ENCODE measurements at regions not wholly inside any gene's neighbourhood (a gene's known extent, or its start where the extent isn't known, plus 50 kb on each side); places are given as distances from the start of the nearest gene placed in this dataset.
"Not testable (repeated sequence)": the region's sequence is repeated elsewhere in the genome, so short reads cannot be mapped to it uniquely, and the experiment has no call there.

DNA sequence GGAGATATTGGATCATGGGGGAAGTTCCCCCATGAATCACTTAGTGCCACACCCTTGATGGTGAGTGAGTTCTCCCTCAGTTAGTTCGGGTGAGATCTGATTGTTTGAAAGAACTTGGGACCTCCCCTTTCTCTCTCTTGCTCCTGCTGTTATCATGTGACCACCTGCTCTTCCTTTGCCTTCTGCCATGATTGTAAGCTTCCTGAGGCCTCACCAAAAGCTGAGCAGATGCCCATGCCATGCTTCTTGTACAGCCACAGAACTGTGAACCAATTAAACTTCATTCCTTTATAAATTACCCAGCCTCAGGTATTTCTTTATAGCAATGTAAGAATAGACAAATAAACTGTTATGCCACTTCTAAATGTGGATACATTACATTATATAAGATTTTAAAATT, 686.7 kb upstream of the MARCKS start:
- no peak for DNase-seq

DNA sequence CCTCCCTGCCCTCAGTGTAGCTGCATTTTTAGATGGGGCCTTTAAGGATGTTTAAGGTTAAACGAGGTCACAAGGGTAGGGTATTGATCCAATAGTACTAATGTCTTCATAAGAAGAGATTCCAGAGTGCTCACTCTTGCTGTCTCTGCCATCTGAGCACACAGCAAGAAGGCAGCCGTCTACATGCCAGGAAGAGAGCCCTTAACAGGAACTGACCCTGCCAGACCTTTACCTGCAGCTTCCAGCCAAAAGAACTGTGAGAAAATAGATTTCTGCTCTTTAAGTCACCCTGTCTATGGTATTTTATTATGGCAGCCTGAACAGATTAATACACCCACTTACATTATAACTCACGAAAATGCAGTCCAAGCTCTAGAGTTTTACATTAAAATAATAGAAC, 685.3 kb upstream of the MARCKS start:
- no peak for DNase-seq

DNA sequence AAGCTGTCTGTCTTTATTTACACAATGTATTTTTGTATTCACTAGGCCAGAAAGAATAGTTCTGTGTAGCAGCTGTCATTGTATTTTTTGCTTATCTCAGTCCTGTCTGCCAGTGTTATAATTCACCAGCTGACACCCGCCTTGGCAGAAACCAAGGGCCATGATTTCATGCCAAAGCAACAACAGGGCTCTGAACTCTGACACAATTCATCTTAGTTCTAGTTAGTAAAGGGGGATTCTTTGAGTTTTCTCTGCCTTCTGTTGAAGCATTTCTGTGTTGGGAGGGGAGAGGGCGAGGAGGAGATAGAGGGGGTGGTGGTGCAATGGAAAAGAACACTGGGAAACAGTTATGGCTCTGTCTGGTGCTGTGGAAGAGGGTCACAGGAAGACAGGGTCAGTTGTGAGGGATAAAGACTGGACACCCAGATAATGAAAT, 684.6 kb upstream of the MARCKS start:
- no peak for DNase-seq

DNA sequence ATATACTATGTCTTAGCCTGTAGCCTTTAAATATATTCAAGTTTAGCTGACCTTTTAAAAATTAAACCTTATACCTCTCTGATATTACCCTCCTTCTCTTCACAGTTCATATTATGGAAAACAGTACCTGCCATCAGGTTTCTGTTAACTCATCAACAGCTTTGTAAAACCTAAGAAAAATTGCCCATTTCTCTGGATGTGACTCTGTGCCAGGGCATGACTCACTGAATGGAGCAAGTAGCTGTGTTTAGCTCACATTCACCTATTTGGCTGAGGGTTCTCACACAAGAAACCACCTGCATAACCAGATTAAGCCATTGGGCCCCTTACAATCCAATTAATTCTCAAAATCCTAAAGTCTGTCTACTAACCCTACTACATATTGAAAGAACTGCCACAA, 678.8 kb upstream of the MARCKS start:
- DNase-seq: peak; percentile 21

DNA sequence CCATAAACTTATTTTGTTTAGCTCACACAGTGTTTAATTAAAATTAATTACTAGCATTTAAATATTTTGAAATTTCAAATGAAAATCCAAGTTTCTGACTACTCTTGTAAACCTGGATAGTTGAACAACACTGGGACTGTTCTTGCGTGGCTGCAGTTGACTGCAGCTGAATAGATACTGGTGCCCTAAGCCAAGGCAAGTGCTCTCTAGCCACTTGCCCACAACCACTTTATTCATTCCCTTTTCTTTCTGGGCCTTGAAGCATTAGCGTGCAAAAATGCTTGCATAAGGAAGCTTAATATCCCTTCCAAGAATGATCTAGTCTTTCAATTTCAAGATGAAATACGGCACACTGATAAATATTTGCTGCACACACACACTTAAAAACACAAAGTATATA, 676.0 kb upstream of the MARCKS start:
- DNase-seq: no peak

DNA sequence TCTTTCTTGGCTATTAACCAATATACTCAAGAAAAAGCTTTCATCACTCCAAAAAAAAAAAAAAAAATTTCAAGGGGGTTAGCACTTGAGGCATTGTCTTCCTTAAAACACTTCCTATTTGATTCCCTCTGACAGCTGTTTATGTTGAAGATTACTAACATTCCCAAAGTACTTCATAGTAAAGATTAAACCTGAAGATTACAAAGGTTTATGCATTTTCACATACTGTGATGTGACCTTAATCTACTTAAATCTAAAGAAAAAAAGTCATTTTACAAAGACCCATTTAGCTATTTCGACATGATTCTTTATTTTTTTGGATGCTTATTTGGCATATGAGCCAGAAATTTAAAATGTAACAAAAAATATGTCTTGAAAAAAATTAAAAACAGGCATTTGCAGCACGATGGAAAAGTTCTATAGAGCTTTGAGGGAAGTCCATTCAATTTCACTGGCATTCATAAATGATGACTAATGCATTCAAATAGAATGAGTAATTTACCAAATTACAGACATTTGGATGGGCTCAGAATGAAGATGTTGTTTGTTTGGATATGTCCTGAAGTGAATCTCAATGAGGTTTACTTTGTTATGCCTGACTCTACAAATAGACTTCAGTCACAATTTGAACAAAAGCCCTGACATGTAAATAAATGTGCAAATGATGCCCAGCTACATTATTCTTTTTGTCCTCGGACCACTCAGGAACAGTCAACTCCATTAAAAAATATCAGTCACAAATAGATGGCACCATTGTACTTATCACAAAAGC, 674.6 kb upstream of the MARCKS start:
- DNase-seq: peak; percentile 89

DNA sequence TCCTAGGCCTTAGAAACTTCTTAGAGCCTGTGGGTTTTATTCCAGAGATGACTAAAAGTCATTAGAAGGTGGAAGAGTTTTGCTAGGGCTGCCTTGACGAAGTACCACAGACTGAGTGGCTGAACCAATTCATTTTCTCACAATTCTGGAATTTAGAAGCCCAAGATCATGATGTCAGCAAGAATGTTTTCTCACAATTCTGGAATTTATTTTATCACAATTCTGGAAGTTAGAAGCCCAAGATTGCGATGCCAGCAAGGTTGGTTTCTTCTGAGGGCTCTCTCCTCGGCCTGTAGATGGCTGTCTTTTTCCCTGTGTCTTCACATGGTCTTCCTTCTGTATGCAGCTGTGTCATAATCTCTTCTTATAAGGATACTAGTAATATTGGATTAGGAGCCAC, 672.9 kb upstream of the MARCKS start:
- DNase-seq: peak; percentile 97

DNA sequence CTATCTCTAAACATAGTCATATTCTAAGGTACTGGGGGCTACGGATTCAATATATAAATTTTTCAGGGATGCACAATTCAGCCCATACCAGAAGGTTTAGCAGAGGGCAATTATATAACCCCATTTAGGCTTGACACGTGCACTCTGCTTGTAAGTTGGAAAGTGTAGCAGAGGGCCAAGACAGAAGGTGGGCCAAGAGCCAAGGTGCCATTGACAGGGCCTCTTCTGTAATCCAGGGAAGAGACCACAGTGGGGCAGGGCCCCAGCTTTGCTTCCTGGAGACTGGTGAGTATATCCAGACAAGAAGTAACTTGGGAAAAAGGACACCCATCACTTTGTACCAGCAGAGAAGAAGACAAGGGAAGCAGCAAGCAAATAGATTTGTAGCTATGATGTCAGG, 672.4 kb upstream of the MARCKS start:
- DNase-seq: peak; percentile 36

DNA sequence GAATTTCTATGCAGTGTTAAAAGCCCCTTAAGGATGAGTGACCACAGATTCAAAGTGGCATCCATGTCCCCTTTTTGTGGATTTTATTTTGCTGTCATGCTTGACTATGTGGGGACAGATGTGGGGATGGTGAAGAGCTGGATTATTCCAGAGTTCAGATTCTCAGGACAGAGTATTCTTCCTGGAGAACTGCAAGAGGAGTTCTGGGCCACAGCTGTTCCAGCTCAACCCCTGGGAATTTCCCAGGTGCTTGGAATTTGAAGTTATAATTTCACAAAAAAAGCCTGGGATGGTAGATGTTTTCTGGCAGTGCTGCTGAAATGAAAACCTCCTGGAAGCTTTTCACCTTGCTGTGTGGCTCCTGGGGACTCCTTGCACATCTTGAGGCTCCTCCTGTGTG, 671.8 kb upstream of the MARCKS start:
- peak; percentile 25 for DNase-seq

DNA sequence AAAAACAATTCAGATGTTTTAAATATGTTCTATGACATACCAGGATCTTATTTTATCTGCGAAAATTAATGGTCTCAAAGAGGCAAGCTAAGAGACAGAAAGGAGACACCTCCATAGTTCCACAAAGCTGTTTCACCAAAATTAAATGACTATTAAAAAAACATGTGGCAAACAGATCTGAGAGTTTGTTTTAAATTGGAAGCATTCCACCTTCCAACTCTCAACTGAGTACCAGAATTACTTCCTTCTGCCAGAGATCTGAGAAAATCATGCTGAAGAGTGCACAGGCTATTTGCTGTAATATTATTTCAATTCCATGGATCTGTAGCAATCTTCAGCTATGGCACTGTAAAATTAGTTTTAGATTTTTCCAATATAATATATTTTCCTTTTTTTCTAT, 669.5 kb upstream of the MARCKS start:
- DNase-seq: no peak

DNA sequence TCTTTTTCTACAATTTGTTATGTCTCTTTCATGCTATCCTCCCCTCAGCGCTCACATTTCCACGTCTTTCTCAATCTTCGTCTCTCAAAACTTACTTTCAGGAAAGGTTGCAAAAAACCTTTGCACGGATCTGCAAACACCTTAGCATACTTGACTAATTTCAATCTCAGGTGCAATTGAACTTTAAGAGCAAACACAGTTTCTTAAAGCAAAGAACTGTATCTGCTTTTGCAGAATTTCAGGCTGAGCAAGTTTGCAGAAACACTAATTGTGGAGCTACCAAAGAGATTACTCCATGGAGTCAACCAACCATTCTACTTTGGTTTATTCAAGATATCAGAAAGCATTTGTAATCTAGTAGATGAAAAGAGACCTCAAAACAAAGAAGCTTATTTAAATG, 668.2 kb upstream of the MARCKS start:
- DNase-seq: no peak

DNA sequence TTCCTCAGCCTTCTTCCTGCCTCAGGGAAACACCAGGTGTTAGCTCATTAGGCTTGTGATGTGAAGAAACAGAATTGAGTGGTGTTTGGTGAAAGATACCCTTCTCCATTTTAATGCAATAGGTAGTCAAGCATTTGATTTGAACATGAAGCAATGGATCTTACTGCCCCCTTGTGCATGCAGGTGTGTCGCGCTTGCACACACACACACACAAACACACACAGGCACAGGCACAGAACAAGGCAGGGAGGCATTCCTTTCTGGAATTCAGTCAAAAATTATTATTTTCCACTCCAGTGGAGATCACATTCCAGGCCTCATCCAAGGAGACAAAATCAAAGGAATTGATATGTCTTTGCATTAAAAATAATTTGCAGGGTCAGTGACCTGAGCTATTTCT, 667.0 kb upstream of the MARCKS start:
- DNase-seq: no peak

DNA sequence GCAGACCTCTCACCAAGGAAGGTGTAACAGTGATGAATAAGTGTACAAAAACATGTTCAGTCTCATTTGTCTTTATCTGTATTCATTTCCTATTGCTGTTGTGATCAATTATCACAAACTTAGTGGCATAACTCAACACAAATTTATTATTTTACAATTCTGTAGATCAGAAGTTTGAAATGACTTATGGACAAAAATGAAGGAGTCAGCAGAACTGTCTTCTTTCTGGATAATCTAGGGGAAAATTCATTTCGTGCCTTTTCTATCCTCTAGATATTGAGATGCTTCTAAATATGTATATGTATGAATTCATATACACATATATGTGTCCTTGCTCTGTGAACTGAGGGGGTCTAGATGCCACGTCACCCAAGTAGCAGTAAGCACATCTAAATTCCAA, 663.1 kb upstream of the MARCKS start:
- no peak for DNase-seq

DNA sequence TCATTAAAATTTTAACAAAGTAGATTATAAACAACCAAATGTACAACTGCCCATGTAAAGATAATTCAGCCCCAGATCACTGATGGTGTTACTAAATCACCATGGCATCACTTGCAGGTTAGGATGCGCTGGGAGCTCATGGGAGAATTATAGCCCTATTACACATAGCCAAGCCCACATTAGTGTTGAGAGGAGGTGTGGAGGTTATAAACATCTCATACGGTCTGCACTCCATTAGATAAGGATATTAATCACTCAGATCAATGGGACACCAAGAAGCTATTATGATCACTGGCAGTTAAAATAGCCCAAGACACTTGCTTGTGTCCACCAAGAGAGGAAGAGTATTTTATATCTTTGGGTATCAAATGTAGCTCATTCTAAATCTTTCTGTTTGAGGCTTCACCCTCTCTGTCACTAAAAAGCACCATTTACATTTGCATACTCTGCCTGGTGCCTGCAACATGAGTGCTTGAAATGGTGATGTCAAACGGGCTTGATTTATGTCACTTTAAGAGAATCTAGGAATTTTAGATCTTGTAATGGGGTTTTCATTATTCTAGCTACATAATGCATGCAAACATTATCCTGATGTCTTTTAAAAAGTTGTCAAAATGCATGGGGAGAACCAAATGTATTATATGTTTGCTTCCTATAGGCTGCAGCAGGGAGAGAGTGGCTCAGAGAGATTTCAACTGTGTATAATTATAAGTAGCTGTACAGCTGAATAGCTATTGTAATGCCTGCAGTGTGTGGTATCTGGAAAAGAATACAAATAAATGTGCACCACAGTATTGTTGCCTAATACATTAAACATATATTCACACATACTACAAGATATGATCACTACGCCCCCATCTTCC, 654.1 kb upstream of the MARCKS start:
- no peak for DNase-seq

DNA sequence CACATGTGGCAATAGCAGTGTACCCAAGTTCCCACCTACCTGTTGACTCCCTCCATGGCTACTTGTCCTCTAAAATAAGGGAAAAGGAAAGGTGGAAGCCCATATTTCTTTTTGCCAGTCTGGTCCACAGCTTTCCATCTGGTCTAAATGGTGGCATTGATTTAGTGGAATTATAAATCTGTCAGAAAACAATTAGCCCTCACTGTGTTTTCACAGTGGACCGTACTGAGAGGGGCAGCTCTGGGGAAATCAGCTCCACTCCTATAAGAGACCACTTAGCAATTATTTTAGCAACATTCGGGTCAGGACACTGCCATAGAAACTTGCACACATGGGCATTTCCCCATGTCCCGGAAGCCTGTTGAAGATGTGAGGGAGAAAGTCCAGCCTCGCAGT, 653.4 kb upstream of the MARCKS start:
- DNase-seq: no peak

DNA sequence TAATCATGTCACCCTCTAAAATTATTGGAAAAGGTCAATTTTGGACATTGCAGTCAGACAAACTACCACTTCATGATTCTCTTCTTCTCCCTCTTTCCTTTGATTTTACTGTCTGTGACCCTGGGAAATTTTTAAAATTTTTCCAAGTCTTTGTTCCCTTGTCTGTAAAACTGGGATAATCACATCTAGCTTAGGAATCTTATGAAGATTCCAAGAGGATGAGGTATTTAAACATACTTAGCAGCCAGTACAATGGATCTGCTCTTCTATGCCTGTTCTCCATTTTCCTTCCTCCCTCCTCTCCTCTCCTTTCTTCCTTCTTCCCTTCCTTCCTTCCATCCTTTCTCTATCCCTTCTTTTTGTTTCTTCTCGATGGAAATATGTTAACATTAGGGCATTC, 651.6 kb upstream of the MARCKS start:
- peak; percentile 9 for DNase-seq

DNA sequence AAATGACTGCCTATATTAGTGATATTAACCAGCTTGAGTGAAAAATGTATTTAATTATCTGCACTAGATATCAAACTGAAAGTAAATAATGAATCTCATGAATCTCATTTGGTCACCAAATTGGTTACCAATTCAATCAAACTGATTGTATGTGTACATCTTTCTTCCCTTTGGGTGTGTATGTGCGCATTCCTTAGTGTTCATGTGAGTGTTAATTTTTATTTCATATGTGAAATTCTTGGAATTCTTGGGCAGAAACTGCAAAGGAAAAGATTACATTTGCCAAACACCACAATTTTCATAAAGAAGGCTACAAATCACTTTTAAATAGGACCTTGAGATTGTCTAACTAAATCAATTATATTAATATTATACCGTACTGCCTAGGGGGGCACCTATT, 648.4 kb upstream of the MARCKS start:
- peak; percentile 36 for DNase-seq

DNA sequence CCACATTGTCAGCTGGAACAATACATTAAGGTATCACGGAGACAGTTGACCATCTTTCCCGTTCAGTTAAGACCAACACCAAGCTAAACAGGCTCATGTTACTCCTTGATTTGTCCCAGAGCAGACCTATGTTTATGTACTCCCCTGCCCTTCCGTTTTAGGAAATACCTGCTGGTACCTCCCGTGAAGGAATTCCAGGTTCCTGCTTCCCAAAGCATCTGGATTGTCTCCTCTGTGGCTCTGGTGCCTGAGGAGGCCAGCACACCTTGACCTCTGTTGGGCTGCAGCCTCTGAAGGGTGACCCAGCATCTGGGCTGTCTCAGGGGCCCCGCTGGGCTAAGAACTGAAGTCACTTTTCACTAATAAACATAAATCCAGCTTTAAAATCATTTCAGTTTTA, 647.8 kb upstream of the MARCKS start:
- no peak for DNase-seq

DNA sequence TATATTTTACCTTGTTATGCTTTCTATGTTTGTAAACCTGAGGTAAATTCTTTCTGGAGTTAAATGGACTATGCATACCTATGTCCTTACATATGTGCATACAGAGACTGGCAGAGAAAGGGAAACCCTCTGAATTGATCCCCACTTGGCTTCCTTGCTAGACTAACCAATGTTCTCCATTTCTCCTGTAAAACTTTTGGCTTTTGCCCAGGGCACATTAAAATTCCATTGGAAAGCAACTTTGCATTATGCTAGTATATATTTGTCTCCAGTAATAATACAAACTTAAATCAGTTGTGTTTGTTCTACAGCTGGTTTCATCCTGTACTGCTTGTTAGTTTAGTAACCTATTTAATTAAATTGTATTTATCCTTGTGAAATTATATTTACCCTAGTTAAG, 646.0 kb upstream of the MARCKS start:
- DNase-seq: no peak

DNA sequence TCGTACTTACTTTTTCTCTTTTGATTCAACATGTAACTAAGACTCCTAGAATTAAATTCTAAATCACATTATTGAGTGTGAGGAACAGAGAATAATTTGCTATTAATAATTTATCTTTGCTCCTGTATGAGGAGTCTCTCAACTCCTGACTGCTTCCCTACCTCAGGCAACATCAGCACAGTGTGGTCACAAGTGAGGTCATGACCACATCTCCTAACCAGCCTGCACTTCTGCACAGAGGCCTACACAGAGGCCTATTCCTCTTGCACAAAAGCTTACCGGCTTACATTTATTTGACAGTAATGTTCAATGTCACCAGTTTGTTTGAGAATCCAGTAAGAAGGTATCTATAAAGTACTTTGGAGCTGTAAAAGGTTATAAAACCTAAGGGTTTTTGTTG, 637.4 kb upstream of the MARCKS start:
- no peak for DNase-seq

DNA sequence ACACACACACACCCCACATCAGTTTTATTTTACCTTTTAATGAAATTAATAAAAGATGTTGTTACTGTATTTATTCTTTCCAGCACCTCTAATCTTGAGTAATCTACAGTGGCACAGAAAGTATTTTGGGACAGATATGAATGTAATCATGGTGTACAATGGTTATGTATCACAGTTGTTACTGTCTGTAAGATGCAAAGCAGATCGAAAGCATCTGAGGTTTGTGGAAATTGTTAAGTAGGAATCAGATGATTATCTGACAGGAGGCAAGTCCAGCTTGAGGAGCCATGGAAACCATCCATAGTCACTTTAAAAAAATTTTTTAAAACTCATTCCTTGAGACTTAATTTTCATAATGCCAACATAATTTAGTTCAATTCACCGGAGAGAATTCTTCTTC, 636.3 kb upstream of the MARCKS start:
- no peak for DNase-seq

DNA sequence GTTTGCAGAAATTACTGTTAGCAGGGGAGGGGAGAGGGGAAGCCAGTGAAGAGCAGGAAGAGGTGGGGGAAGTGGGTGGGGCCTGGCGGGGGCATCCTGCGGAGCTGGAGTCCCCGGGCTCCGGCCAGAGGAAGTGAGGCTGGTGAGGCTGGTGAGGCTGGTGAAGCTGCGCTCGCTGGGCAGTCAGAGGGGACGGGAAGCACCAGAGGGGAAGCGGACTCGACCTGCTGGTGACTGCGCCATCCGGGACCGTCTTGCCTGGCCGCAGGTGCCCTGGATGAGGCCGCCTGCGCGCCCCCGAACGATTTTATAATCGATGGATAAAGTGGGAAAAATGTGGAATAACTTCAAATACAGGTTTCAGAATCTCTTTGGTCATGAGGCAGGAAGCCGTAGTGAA, 635.3 kb upstream of the MARCKS start:
- no peak for DNase-seq

DNA sequence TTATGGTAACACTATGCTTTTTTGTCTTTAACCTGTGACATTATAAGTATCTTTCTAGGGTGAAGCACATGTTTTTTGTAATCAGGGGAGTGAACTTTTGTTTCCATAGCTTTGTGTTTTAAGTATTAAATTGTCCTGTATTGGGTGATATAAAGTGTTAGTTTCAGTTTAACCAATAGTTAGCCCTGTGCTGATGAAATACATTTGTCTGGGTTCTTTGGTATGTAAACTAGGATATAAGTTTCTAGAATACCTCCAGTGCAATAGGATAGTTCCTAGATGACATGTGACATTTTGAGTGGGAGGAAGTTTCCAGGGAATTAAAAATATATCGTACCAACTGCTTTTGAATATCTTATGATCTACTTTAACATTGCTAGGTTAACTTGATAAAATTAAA, 611.0 kb upstream of the MARCKS start:
- no peak for DNase-seq

DNA sequence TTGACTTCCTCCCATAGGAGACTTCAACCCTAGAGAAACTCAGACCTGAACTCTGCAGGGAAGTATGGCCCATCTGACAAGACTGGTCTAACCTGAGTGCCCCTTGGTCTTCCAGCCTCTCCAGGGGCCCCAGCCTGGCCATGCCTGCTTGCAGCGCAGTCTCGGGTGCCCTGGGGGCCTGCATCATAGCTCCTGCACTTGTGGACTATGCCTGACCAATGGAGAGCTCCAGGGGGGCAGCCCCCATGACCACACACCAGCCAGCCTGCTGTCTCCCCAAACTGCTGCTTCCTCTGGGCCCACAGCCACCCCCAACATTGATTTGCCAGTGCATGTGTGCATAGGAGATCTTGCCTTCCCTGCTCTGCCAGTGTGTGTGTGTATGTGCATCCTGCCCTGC, 608.6 kb upstream of the MARCKS start:
- no peak for DNase-seq

DNA sequence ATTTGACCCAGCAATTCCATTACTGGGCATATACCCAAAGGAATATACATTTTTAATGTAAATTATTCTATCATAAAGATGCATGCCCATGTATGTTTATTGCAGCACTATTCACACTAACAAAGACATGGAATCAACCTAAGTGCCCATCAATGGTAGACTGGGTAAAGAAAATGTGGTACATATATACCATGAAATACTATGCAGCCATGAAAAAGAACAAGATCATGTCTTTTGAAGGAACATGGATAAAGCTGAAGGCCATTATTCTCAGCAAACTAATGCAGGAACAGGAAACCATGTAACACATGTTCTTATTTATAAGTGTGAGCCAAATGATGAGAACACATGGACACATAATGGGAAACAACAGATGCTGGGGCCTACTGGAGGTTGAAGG, 603.0 kb upstream of the MARCKS start:
- DNase-seq: not testable (repeated sequence)
